Esophagus squamous epithelium (tissue), 5 donors: ENCODE measurements at regions not wholly inside any gene's neighbourhood (a gene's known extent, or its start where the extent isn't known, plus 50 kb on each side); places are given as distances from the start of the nearest gene placed in this dataset.

Experiments
- DNase-seq: peaks from one replicate; lab custom pipeline; 2025; lab: John Stamatoyannopoulos, UW
- H3K27ac ChIP-seq, 4 donors: fragments of 200-600 bp; sonication (generic); one replicate each; pipeline ENCODE4 v1.5.1; 2016 to 2019; ENCODE audit warnings: mild to moderate bottlenecking in 1 of 4
- H3K27me3 ChIP-seq, 4 donors: fragments of 200-600 bp; sonication (generic); 1 replicate in 3 of 4; 2 replicates in 1 of 4; pipeline versions ENCODE4 v1.5.1 to v1.6.0; 2017 to 2021; ENCODE audit warnings: antibody characterized with exemption in 1 of 4
- H3K36me3 ChIP-seq, 3 donors: fragments of 200-600 bp; sonication (generic); one replicate each; pipeline ENCODE4 v1.5.1; 2016 to 2019
- H3K4me1 ChIP-seq, 3 donors: fragments of 200-600 bp; sonication (generic); one replicate each; pipeline ENCODE4 v1.5.1; 2017 to 2019
- H3K4me3 ChIP-seq, 4 donors: fragments of 200-600 bp; sonication (generic); 1 replicate in 3 of 4; 2 replicates in 1 of 4; pipeline ENCODE4 v1.5.1; 2016 to 2019; ENCODE audit warnings: mild to moderate bottlenecking in 2 of 4, moderate library complexity in 1 of 4
- H3K9me3 ChIP-seq, 3 donors: fragments of 200-600 bp; sonication (generic); one replicate each; pipeline ENCODE4 v1.5.1; 2016 to 2019
- POLR2A ChIP-seq, 4 donors: fragments of 450-650 bp; IDR thresholded peaks; one replicate each; pipeline ENCODE4 v1.6.1; 2017; ENCODE audit warnings: antibody characterized with exemption in 4 of 4, mild to moderate bottlenecking in 4 of 4, moderate library complexity in 3 of 4
- WGBS, 2 donors: methylation state at CpG; one replicate each; pipeline ENCODE4 v1.1.5; 2018; 5-methylcytosine and 5-hydroxymethylcytosine counted together
- intact Hi-C: fragments of 100-400 bp; cut with DNase I; formaldehyde crosslinking; loops from one replicate; pipeline ENCODE4 v1.15.0; 2022
- TF ChIP-seq, protein P1 (sequence below), 6 experiments: fragments of 450-650 bp in 4 of 6; fragments of 200-600 bp in 2 of 6; sonication (generic) in 2 of 6; IDR thresholded peaks; one replicate each; pipeline ENCODE4 v1.5.1; 2016 to 2019; ENCODE audit warnings: antibody characterized with exemption in 6 of 6, mild to moderate bottlenecking in 4 of 6, moderate library complexity in 4 of 6
- donor health status: DM: yes; HTN: yes; CAD: no.

DNA sequence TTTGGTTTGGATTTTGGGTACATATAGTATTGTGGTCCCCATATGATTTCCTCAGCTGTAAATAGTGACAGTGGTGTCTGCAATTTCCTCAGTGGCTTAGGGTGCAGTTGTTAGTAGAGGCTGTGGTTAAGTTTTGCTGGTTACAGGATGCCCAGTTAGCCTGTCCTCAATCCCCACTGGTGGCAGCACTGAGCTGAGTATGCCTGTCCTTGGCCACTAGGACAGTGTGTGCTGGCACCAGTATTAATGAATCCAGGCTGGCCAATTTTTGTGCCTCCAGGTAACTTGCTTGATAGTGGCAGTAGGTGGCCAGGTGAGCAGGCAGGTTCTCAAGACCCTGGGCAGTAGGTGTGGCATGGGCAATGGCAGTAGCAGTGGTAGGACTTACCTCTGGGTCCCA, 973.1 kb downstream of the TMEM182 start:
- Histone ChIP-seq H3K9me3 (peaks cover 0 to 26% (median 0%) of the 10 kb centered on the region in 3 donors), H3K4me1 (no peaks in the 10 kb centered on the region), H3K4me3 (no peak overlapping the region), H3K27me3 (no peaks in the 10 kb centered on the region), H3K27ac (no peak overlapping the region), H3K36me3 (no peaks in the 10 kb centered on the region)
- DNase-seq, result no peak
- no peak for TF ChIP-seq POLR2A (IDR thresholded peaks at IDR 0.05)
- TF ChIP-seq, protein P1, sequence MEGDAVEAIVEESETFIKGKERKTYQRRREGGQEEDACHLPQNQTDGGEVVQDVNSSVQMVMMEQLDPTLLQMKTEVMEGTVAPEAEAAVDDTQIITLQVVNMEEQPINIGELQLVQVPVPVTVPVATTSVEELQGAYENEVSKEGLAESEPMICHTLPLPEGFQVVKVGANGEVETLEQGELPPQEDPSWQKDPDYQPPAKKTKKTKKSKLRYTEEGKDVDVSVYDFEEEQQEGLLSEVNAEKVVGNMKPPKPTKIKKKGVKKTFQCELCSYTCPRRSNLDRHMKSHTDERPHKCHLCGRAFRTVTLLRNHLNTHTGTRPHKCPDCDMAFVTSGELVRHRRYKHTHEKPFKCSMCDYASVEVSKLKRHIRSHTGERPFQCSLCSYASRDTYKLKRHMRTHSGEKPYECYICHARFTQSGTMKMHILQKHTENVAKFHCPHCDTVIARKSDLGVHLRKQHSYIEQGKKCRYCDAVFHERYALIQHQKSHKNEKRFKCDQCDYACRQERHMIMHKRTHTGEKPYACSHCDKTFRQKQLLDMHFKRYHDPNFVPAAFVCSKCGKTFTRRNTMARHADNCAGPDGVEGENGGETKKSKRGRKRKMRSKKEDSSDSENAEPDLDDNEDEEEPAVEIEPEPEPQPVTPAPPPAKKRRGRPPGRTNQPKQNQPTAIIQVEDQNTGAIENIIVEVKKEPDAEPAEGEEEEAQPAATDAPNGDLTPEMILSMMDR (IDR thresholded peaks at IDR 0.05), result no peak
- intact Hi-C loops, result no loop called here

DNA sequence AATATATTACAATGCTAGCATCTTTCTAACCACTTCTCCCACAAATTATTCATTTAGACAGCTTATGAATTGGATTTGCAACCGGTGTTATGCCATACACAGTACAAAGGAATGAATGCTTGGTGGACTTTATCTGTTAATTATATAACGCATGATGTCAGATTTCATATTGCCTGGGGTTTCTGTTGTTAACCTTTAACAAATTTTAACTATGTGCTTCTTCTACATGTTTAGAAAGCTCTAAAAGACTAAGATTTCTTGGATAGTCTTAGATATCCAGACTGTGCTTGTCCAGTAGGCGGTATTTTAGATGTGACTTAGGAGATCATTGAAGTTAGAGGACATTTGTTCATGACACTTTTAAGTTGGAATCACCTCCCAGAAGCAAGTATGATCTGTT, 976.3 kb downstream of the TMEM182 start:
- H3K27me3 ChIP-seq, result no peaks in the 10 kb centered on the region
- TF ChIP-seq POLR2A (IDR thresholded peaks at IDR 0.05), result no peak
- TF ChIP-seq, protein P1 (IDR thresholded peaks at IDR 0.05), result no peak
- H3K27ac ChIP-seq, result no peak overlapping the region
- H3K9me3 ChIP-seq, result peaks cover 0 to 24% (median 0%) of the 10 kb centered on the region in 3 donors
- no peaks in the 10 kb centered on the region for H3K4me1 ChIP-seq
- H3K36me3 ChIP-seq, result no peaks in the 10 kb centered on the region
- intact Hi-C loops, result no loop called here
- no peak overlapping the region for H3K4me3 ChIP-seq
- DNase-seq, result no peak
- 81 to 89% methylated on average over 3 of the region's 3 CpGs for WGBS, 2 donors

DNA sequence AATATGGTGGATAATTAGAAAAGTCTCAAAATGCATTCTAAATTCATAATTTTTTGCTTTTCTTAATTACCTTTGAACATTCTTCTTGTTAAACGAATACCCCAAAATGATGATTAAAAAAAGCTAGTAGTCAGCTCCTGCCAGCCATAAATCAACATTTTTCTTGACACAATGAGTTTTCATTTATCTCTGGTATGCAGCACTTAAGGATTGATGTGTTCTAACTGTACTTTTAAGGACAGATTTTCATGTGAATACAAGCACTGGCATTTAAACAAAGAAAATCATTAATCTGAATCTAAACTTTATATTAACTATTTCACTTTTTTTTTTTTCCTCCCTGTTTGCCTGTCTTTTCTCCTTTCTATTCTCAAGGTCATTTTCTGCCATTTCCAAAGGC, 976.8 kb downstream of the TMEM182 start:
- no peak overlapping the region for H3K4me3 ChIP-seq
- TF ChIP-seq, protein P1 (IDR thresholded peaks at IDR 0.05), result no peak
- no peak for TF ChIP-seq POLR2A (IDR thresholded peaks at IDR 0.05)
- H3K27ac ChIP-seq, result no peak overlapping the region
- no peak for DNase-seq
- peaks cover 0 to 19% (median 0%) of the 10 kb centered on the region in 3 donors for H3K9me3 ChIP-seq
- H3K4me1 ChIP-seq, result no peaks in the 10 kb centered on the region
- 26 to 27% methylated on average over 1 of the region's 1 CpG for WGBS, 2 donors
- H3K36me3 ChIP-seq, result no peaks in the 10 kb centered on the region
- H3K27me3 ChIP-seq, result no peaks in the 10 kb centered on the region
- intact Hi-C loops, result no loop called here

DNA sequence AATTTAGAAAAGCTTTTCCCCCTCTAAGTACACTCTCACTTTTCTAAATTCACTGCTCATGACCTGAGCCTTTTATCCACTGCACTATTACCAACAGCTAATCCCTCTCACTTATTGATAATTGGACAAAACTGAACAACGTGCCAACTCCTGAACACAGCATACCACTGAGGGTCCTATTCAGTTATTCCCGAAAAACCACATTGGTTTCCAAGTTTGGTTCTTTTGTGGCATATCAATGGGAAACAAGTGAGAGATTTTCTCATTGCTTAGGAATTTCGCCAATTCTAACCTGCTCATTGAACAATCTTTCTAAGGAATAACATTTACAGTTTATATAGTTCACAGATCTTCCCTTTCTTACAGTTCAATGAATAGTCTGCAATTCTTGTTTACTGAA, 977.4 kb downstream of the TMEM182 start:
- DNase-seq, result no peak
- no peaks in the 10 kb centered on the region for H3K4me1 ChIP-seq
- H3K27me3 ChIP-seq, result no peaks in the 10 kb centered on the region
- H3K9me3 ChIP-seq, result peaks cover 0 to 14% (median 0%) of the 10 kb centered on the region in 3 donors
- H3K36me3 ChIP-seq, result no peaks in the 10 kb centered on the region
- intact Hi-C loops, result no loop called here
- TF ChIP-seq, protein P1 (IDR thresholded peaks at IDR 0.05), result no peak
- no peak for TF ChIP-seq POLR2A (IDR thresholded peaks at IDR 0.05)
- WGBS, 2 donors, result 52 to 56% methylated on average over 3 of the region's 3 CpGs
- H3K27ac ChIP-seq, result no peak overlapping the region
- H3K4me3 ChIP-seq, result no peak overlapping the region

DNA sequence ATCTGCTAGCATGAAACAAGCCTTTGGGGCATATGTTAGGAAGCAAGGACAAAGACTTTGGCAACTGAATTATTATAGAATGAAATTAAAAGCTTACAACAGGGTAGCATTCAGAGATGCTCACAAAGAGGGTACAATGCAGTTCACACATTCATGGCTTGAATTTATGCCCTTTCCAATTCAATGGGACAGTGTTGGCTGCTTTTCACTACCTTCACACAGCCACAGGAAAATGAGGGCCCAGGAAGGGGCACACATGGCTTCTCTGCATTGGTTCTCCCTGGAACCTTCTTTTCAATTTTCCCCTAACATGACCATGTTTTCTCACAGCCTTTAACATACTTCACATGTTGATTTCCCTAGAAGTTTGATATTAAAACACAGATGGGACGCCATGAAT, 978.1 kb downstream of the TMEM182 start:
- peaks cover 0 to 11% (median 0%) of the 10 kb centered on the region in 3 donors for H3K9me3 ChIP-seq
- H3K4me3 ChIP-seq, result no peak overlapping the region
- H3K27me3 ChIP-seq, result no peaks in the 10 kb centered on the region
- 58 to 62% methylated on average over 1 of the region's 1 CpG for WGBS, 2 donors
- H3K36me3 ChIP-seq, result no peaks in the 10 kb centered on the region
- DNase-seq, result no peak
- no peak for TF ChIP-seq POLR2A (IDR thresholded peaks at IDR 0.05)
- TF ChIP-seq, protein P1 (IDR thresholded peaks at IDR 0.05), result no peak
- intact Hi-C loops, result no loop called here
- no peaks in the 10 kb centered on the region for H3K4me1 ChIP-seq
- no peak overlapping the region for H3K27ac ChIP-seq
